Astrocyte of the cerebellum (primary cell): ENCODE measurements at regions not wholly inside any gene's neighbourhood (a gene's known extent, or its start where the extent isn't known, plus 50 kb on each side); places are given as distances from the start of the nearest gene placed in this dataset.

Experiments used
- DNase-seq: peaks from one replicate; pipeline ENCODE4 v3.0.0-alpha.2; 2011; ENCODE audit warnings: low read depth
- H3K4me3 ChIP-seq: 2 replicates; pipeline ENCODE4 v1.5.1; 2011; ENCODE audit warnings: mild to moderate bottlenecking, low read depth, low read length, moderate library complexity
- CTCF ChIP-seq: IDR thresholded peaks from 2 replicates; pipeline ENCODE4 v1.5.1; 2012; ENCODE audit warnings: low read length, low read depth, moderate library complexity, mild to moderate bottlenecking; ENCODE audit errors: missing control alignments
- in situ Hi-C: cut with HindIII; loops from 2 replicates; pipeline ENCODE4 v1.10.0; 2017; ENCODE audit warnings: low sequenced_read_pairs

- in situ Hi-C loops, result no loop called here
- H3K4me3 ChIP-seq, result no peak overlapping the region
- TF ChIP-seq CTCF, result no peak
- DNase-seq, result no peak
Measured at GRCh38 chr2:204278454-204278853, 266.8 kb upstream of the PARD3B start.

- no peak for TF ChIP-seq CTCF
- no peak for DNase-seq
- no peak overlapping the region for H3K4me3 ChIP-seq
- in situ Hi-C loops, result no loop called here
Measured at GRCh38 chr2:204279819-204280218, 265.5 kb upstream of the PARD3B start.

- H3K4me3 ChIP-seq, result no peak overlapping the region
- no peak for DNase-seq
- TF ChIP-seq CTCF, result no peak
- in situ Hi-C loops, result no loop called here
Measured at GRCh38 chr2:204280262-204280668, 265.0 kb upstream of the PARD3B start.

GRCh38 chr2:204282081-204282480, 263.2 kb upstream of the PARD3B start:
- in situ Hi-C loops, result no loop called here
- DNase-seq, result no peak
- no peak overlapping the region for H3K4me3 ChIP-seq
- TF ChIP-seq CTCF, result no peak

- DNase-seq, result peak; percentile 6
- in situ Hi-C loops, result no loop called here
- no peak overlapping the region for H3K4me3 ChIP-seq
- TF ChIP-seq CTCF, result no peak
Measured at GRCh38 chr2:204282525-204282924, 262.8 kb upstream of the PARD3B start.

- no peak overlapping the region for H3K4me3 ChIP-seq
- no peak for TF ChIP-seq CTCF
- no peak for DNase-seq
- in situ Hi-C loops, result no loop called here
Measured at GRCh38 chr2:204289066-204289465, 256.2 kb upstream of the PARD3B start.

- in situ Hi-C loops, result no loop called here
Measured at GRCh38 chr2:204292439-204292838, 252.8 kb upstream of the PARD3B start.

More at GRCh38 chr2:204292439-204292838, 252.8 kb upstream of the PARD3B start:
- no peak for TF ChIP-seq CTCF
- DNase-seq, result no peak
- H3K4me3 ChIP-seq, result no peak overlapping the region
